Trophoblast cell (in vitro differentiated cells and primary cell): ENCODE measurements at regions not wholly inside any gene's neighbourhood (a gene's known extent, or its start where the extent isn't known, plus 50 kb on each side); places are given as distances from the start of the nearest gene placed in this dataset.
A peak's percentile ranks its signal among the peaks of the same experiment; 100 is the strongest.

ENCODE experiments used
- DNase-seq, 2 donors: peaks; one replicate each; pipeline ENCODE4 v3.0.0-alpha.2; 2016
- H2AFZ ChIP-seq: 2 replicates; pipeline ENCODE4 v1.6.1; 2013; ENCODE audit warnings: low read length, moderate library complexity, mild to moderate bottlenecking; ENCODE audit not compliant: insufficient read depth, poor library complexity
- H2AK5ac ChIP-seq: 2 replicates; pipeline ENCODE4 v1.6.1; 2013; ENCODE audit warnings: mild to moderate bottlenecking, low read length
- H2BK120ac ChIP-seq: 2 replicates; pipeline ENCODE4 v1.6.1; 2013; ENCODE audit warnings: low read length, mild to moderate bottlenecking, moderate library complexity; ENCODE audit not compliant: insufficient read depth, poor library complexity
- H2BK12ac ChIP-seq: 2 replicates; pipeline ENCODE4 v1.6.1; 2013; ENCODE audit warnings: mild to moderate bottlenecking, low read length, moderate library complexity
- H2BK5ac ChIP-seq: 2 replicates; pipeline ENCODE4 v1.6.1; 2013; ENCODE audit warnings: low read length, low read depth, moderate library complexity, mild to moderate bottlenecking; ENCODE audit not compliant: poor library complexity
- H3K14ac ChIP-seq: 2 replicates; pipeline ENCODE4 v1.6.1; 2013; ENCODE audit warnings: mild to moderate bottlenecking, low read length
- H3K18ac ChIP-seq: 2 replicates; pipeline ENCODE4 v1.6.1; 2013; ENCODE audit warnings: mild to moderate bottlenecking, low read length
- H3K23ac ChIP-seq: 2 replicates; pipeline ENCODE4 v1.6.1; 2013; ENCODE audit warnings: low read length
- H3K27ac ChIP-seq: 2 replicates; pipeline ENCODE4 v1.5.1; 2013; ENCODE audit warnings: low read depth, mild to moderate bottlenecking, inconsistent platforms, low read length, moderate library complexity
- H3K27me3 ChIP-seq: 2 replicates; pipeline ENCODE4 v1.6.1; 2013; ENCODE audit warnings: inconsistent platforms, mild to moderate bottlenecking, low read length, moderate library complexity; ENCODE audit not compliant: insufficient read depth
- H3K36me3 ChIP-seq, 2 experiments: 1 replicate in 1 of 2; 2 replicates in 1 of 2; pipeline ENCODE4 v1.6.1; 2013; ENCODE audit warnings: low read length in 2 of 2, mild to moderate bottlenecking in 2 of 2, moderate library complexity in 1 of 2; ENCODE audit not compliant: insufficient read depth in 2 of 2, control insufficient read depth in 1 of 2
- H3K4ac ChIP-seq: 2 replicates; pipeline ENCODE4 v1.6.1; 2013; ENCODE audit warnings: low read depth, mild to moderate bottlenecking, low read length, moderate library complexity
- H3K4me1 ChIP-seq, 2 experiments: 1 replicate in 1 of 2; 2 replicates in 1 of 2; pipeline ENCODE4 v1.6.1; 2013; ENCODE audit warnings: low read length in 2 of 2, mild to moderate bottlenecking in 2 of 2, moderate library complexity in 1 of 2; ENCODE audit not compliant: insufficient read depth in 2 of 2, control insufficient read depth in 1 of 2
- H3K4me2 ChIP-seq: 2 replicates; pipeline ENCODE4 v1.6.1; 2013; ENCODE audit warnings: inconsistent platforms, mild to moderate bottlenecking, low read length, moderate library complexity
- H3K4me3 ChIP-seq: 2 replicates; pipeline ENCODE4 v1.5.1; 2013; ENCODE audit warnings: mild to moderate bottlenecking, low read depth, low read length, inconsistent platforms
- H3K79me1 ChIP-seq: one replicate; pipeline ENCODE4 v1.6.1; 2013; ENCODE audit warnings: low read length
- H3K79me2 ChIP-seq: 2 replicates; pipeline ENCODE4 v1.6.1; 2013; ENCODE audit warnings: low read length, mild to moderate bottlenecking; ENCODE audit not compliant: control insufficient read depth, insufficient read depth, poor library complexity
- H3K9ac ChIP-seq: 2 replicates; pipeline ENCODE4 v1.6.1; 2013; ENCODE audit warnings: mild to moderate bottlenecking, low read length
- H3K9me3 ChIP-seq: 2 replicates; pipeline ENCODE4 v1.6.1; 2013; ENCODE audit warnings: low read depth, mild to moderate bottlenecking, control low read depth, inconsistent platforms, low read length; ENCODE audit not compliant: insufficient read depth
- H4K12ac ChIP-seq: 2 replicates; pipeline ENCODE4 v1.6.1; 2013; ENCODE audit warnings: low read depth, mild to moderate bottlenecking, low read length, moderate library complexity
- H4K8ac ChIP-seq: 2 replicates; pipeline ENCODE4 v1.6.1; 2013; ENCODE audit warnings: low read depth, mild to moderate bottlenecking, low read length, moderate library complexity
- H4K91ac ChIP-seq: one replicate; pipeline ENCODE4 v1.6.1; 2013; ENCODE audit warnings: low read depth, mild to moderate bottlenecking, low read length, moderate library complexity
- WGBS: extraction: QIAGEN DNeasy Blood & Tissue Kit; methylation state at CpG from one replicate; pipeline ENCODE4 v1.1.7; 2013; ENCODE audit warnings: missing lambda C conversion rate; ENCODE audit not compliant: insufficient read length, insufficient coverage; ENCODE audit errors: extremely low coverage; 5-methylcytosine and 5-hydroxymethylcytosine counted together

- Histone ChIP-seq H4K12ac (no peak overlapping the region), H2BK5ac (no peak overlapping the region), H3K79me1 (no peaks in the 10 kb centered on the region), H3K4me1 (no peaks in the 10 kb centered on the region), H3K79me2 (no peaks in the 10 kb centered on the region), H4K91ac (no peak overlapping the region), H3K27ac (no peak overlapping the region), H2BK12ac (no peak overlapping the region), H3K27me3 (no peaks in the 10 kb centered on the region), H2AFZ (no peak overlapping the region), H3K4me2 (no peak overlapping the region), H2BK120ac (no peak overlapping the region), H3K9ac (no peak overlapping the region), H2AK5ac (no peak overlapping the region), H4K8ac (no peak overlapping the region), H3K9me3 (no peaks in the 10 kb centered on the region), H3K23ac (no peak overlapping the region), H3K14ac (no peak overlapping the region), H3K4me3 (no peak overlapping the region), H3K18ac (no peak overlapping the region), H3K36me3 (no peaks in the 10 kb centered on the region), H3K4ac (no peak overlapping the region)
- DNase-seq: peak in 1 of 2 donors; percentile 3
- WGBS: no CpG with 5 or more reads among the region's 7 CpGs
Observed at GRCh38 chrX:25191403-25191802, 175.6 kb upstream of the ARX start.

GRCh38 chrX:25181775-25182174, 166.0 kb upstream of the ARX start:
- Histone ChIP-seq H3K4me1 (no peaks in the 10 kb centered on the region), H3K4me2 (no peak overlapping the region), H4K8ac (no peak overlapping the region), H3K27ac (no peak overlapping the region), H3K4ac (no peak overlapping the region), H2BK12ac (no peak overlapping the region), H3K9me3 (no peaks in the 10 kb centered on the region), H3K9ac (no peak overlapping the region), H3K18ac (no peak overlapping the region), H3K4me3 (no peak overlapping the region), H2BK5ac (no peak overlapping the region), H3K23ac (no peak overlapping the region), H4K91ac (no peak overlapping the region), H2AK5ac (no peak overlapping the region), H2AFZ (no peak overlapping the region), H3K27me3 (no peaks in the 10 kb centered on the region), H3K79me1 (no peaks in the 10 kb centered on the region), H3K36me3 (no peaks in the 10 kb centered on the region), H2BK120ac (no peak overlapping the region), H3K79me2 (no peaks in the 10 kb centered on the region), H4K12ac (no peak overlapping the region), H3K14ac (no peak overlapping the region)
- DNase-seq: no peak
- no CpG with 5 or more reads among the region's 4 CpGs for WGBS

DNA sequence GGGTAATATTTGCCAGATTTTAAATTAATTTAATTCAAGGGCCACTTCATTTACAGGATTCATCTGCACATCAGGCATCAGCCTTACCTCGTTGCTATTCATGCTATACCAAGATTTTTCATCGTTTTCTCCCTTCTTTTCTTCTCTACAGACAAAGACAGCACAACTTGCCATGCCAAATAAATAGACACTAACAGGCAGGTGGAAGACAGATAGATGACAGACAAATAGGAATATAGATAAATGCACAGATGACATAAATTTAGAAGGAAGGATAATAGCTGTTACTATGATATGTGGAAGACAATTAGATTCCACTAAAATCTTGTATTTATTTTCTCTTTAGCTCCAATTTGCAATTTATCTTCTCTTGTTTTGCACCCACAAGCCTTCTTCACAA, 164.5 kb upstream of the ARX start:
- WGBS: no CpG with 5 or more reads among the region's 2 CpGs
- no peak overlapping the region for H3K18ac ChIP-seq
- H4K12ac ChIP-seq: no peak overlapping the region

DNA sequence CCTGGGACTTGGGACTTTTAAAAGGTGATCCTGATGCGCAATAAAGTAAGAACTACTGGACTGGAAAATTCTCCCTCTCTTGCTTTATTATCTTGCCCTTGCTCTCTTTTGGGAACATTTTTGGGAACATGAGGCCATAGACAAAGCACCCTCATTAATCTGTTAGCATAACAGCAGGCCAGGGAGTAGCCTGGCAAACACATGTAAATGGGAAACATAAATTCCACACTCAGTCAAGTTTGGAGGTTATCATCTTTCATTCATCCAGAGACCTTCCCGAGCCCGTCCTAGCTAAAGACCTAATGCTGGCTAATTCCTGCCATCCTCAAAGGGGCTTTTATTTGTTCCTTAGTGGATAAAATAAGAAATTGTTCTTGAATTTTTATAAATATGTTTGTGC, 162.8 kb upstream of the ARX start:
- Histone ChIP-seq H3K27me3 (no peaks in the 10 kb centered on the region), H2BK5ac (no peak overlapping the region), H3K14ac (no peak overlapping the region), H3K18ac (no peak overlapping the region), H3K79me2 (no peaks in the 10 kb centered on the region), H2AK5ac (no peak overlapping the region), H3K36me3 (no peaks in the 10 kb centered on the region), H3K4me1 (no peaks in the 10 kb centered on the region), H3K4me3 (no peak overlapping the region), H2BK12ac (no peak overlapping the region), H3K4me2 (no peak overlapping the region), H3K79me1 (no peaks in the 10 kb centered on the region), H3K9me3 (no peaks in the 10 kb centered on the region), H4K8ac (no peak overlapping the region), H3K23ac (no peak overlapping the region), H3K9ac (no peak overlapping the region), H3K27ac (no peak overlapping the region), H4K91ac (no peak overlapping the region), H3K4ac (no peak overlapping the region), H2AFZ (no peak overlapping the region), H4K12ac (no peak overlapping the region), H2BK120ac (no peak overlapping the region)
- WGBS: no CpG with 5 or more reads among the region's 3 CpGs
- DNase-seq: no peak

More for the DNA sequence above, 164.5 kb upstream of the ARX start:
- H2AFZ ChIP-seq: no peak overlapping the region
- H2BK5ac ChIP-seq: no peak overlapping the region
- H3K36me3 ChIP-seq: no peaks in the 10 kb centered on the region
- H3K23ac ChIP-seq: no peak overlapping the region
- H4K8ac ChIP-seq: no peak overlapping the region
- no peak overlapping the region for H3K27ac ChIP-seq
- H3K4me3 ChIP-seq: no peak overlapping the region
- no peak overlapping the region for H2BK120ac ChIP-seq
- H4K91ac ChIP-seq: no peak overlapping the region
- no peak overlapping the region for H3K9ac ChIP-seq
- H3K14ac ChIP-seq: no peak overlapping the region
- H3K9me3 ChIP-seq: no peaks in the 10 kb centered on the region
- H2BK12ac ChIP-seq: no peak overlapping the region
- no peaks in the 10 kb centered on the region for H3K4me1 ChIP-seq
- H3K79me1 ChIP-seq: no peaks in the 10 kb centered on the region
- no peak for DNase-seq
- no peaks in the 10 kb centered on the region for H3K27me3 ChIP-seq
- no peaks in the 10 kb centered on the region for H3K79me2 ChIP-seq
- no peak overlapping the region for H2AK5ac ChIP-seq
- H3K4me2 ChIP-seq: no peak overlapping the region
- no peak overlapping the region for H3K4ac ChIP-seq
